Natural killer cell (primary cell): ENCODE measurements at regions not wholly inside any gene's neighbourhood (a gene's known extent, or its start where the extent isn't known, plus 50 kb on each side); places are given as distances from the start of the nearest gene placed in this dataset.

Experiments used
- ATAC-seq, 3 donors: fragments of 150-1000 bp in 2 of 3; fragments of 200-7000 bp in 1 of 3; cut with Tn5 transposase; 1 replicate in 1 of 3; 2 replicates in 2 of 3; pipeline ENCODE4 v1.10.0; 2021; ENCODE audit warnings: mild to moderate bottlenecking in 2 of 3, moderate library complexity in 2 of 3
- DNase-seq, 2 donors: peaks; one replicate each; pipeline versions ENCODE4 v3.0.0 to v3.0.0-alpha.2; 2013 to 2021; ENCODE audit warnings: mixed read lengths in 1 of 2
- H3K27ac ChIP-seq: one replicate; pipeline ENCODE4 v1.5.1; 2013; ENCODE audit warnings: mild to moderate bottlenecking, low read length
- H3K27me3 ChIP-seq: one replicate; pipeline ENCODE4 v1.6.1; 2013; ENCODE audit warnings: low read length; ENCODE audit not compliant: control insufficient read depth, insufficient read depth
- H3K36me3 ChIP-seq: one replicate; pipeline ENCODE4 v1.6.1; 2013; ENCODE audit warnings: low read length; ENCODE audit not compliant: control insufficient read depth, insufficient read depth
- H3K4me1 ChIP-seq: one replicate; pipeline ENCODE4 v1.6.1; 2013; ENCODE audit warnings: low read length; ENCODE audit not compliant: control insufficient read depth, insufficient read depth
- H3K4me3 ChIP-seq: one replicate; pipeline ENCODE4 v1.5.1; 2013; ENCODE audit warnings: low read length
- H3K9me3 ChIP-seq: one replicate; pipeline ENCODE4 v1.6.1; 2013; ENCODE audit warnings: low read length; ENCODE audit not compliant: control insufficient read depth, insufficient read depth
- H3K27ac Mint-ChIP-seq, 2 donors: one replicate each; pipeline ENCODE4 v1.8.0; 2022; ENCODE audit warnings: mild to moderate bottlenecking in 2 of 2, mixed read lengths in 2 of 2, moderate library complexity in 1 of 2
- H3K27me3 Mint-ChIP-seq, 2 donors: one replicate each; pipeline ENCODE4 v1.8.0; 2022; ENCODE audit warnings: low read depth in 2 of 2, mixed read lengths in 2 of 2
- H3K36me3 Mint-ChIP-seq: one replicate; pipeline ENCODE4 v1.8.0; 2022; ENCODE audit warnings: mixed read lengths
- H3K4me1 Mint-ChIP-seq, 2 donors: one replicate each; pipeline ENCODE4 v1.8.0; 2022; ENCODE audit warnings: mixed read lengths in 2 of 2
- H3K4me3 Mint-ChIP-seq: one replicate; pipeline ENCODE4 v1.8.0; 2022; ENCODE audit warnings: mild to moderate bottlenecking, moderate library complexity, mixed read lengths
- H3K9me3 Mint-ChIP-seq, 2 donors: one replicate each; pipeline ENCODE4 v1.8.0; 2022; ENCODE audit warnings: mixed read lengths in 2 of 2
- WGBS: methylation state at CpG from one replicate; pipeline ENCODE4 v1.1.7; 2013; ENCODE audit warnings: missing lambda C conversion rate; ENCODE audit not compliant: insufficient coverage; 5-methylcytosine and 5-hydroxymethylcytosine counted together
- intact Hi-C: fragments of 100-400 bp; cut with micrococcal nuclease; formaldehyde crosslinking; loops from one replicate; pipeline ENCODE4 v1.14.2; 2022
- TF ChIP-seq, protein P1 (sequence below): fragments of 200-600 bp; IDR thresholded peaks from one replicate; pipeline ENCODE4 v1.8.0; 2022; ENCODE audit warnings: antibody characterized with exemption

DNA sequence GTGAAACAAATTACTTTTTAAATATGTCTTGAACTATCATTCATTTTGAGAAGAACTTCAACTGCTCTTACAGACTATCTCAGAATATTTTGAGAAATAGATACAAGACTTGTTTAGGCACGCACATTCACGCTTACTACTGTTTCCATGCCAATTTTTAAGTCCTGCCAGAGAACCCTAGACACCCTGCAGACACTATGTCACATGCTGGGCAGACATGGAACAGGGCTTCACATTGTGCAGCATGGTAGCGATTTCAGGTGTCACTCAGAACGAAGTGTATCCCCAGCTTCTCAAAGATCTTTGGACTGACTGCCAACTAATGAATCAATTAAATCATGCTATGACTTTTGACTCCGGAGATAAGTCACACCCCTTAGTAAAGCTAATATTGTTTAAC, 128.7 kb upstream of the SLC27A6 start:
- WGBS: 81% methylated on average over 4 of the region's 5 CpGs
- Mint-ChIP-seq H3K4me1 (no peaks in the 10 kb centered on the region), H3K4me3 (no peak overlapping the region), H3K27me3 (no peaks in the 10 kb centered on the region), H3K9me3 (peaks cover 4 to 5% of the 10 kb centered on the region in 2 donors), H3K36me3 (no peaks in the 10 kb centered on the region), H3K27ac (no peak overlapping the region)
- ATAC-seq (no peak), DNase-seq (no peak)
- no peak overlapping the region for H3K27ac ChIP-seq
- H3K36me3 ChIP-seq: no peaks in the 10 kb centered on the region
- TF ChIP-seq, protein P1, sequence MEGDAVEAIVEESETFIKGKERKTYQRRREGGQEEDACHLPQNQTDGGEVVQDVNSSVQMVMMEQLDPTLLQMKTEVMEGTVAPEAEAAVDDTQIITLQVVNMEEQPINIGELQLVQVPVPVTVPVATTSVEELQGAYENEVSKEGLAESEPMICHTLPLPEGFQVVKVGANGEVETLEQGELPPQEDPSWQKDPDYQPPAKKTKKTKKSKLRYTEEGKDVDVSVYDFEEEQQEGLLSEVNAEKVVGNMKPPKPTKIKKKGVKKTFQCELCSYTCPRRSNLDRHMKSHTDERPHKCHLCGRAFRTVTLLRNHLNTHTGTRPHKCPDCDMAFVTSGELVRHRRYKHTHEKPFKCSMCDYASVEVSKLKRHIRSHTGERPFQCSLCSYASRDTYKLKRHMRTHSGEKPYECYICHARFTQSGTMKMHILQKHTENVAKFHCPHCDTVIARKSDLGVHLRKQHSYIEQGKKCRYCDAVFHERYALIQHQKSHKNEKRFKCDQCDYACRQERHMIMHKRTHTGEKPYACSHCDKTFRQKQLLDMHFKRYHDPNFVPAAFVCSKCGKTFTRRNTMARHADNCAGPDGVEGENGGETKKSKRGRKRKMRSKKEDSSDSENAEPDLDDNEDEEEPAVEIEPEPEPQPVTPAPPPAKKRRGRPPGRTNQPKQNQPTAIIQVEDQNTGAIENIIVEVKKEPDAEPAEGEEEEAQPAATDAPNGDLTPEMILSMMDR: no peak
- no peaks in the 10 kb centered on the region for H3K27me3 ChIP-seq
- no peak overlapping the region for H3K4me3 ChIP-seq
- intact Hi-C loops: no loop called here
- H3K9me3 ChIP-seq: no peaks in the 10 kb centered on the region
- no peaks in the 10 kb centered on the region for H3K4me1 ChIP-seq

DNA sequence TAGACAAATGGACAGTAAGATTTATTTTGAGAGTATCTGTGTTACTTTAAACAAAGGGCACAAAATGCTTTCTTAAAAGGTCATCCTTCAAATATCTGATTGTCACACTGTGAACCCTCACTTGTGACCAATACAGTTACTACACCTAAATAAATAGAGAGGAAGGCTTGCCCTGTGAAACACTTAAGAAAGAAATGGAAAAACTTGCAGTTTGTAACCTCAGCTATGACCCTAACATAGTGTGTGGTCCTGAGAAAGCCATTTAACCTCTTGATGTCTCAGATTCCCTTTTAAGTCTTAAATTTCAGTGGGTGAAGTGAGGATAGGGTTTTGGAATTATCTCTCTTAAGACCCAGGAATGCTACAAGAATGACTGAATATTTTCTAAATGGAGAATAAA, 126.7 kb upstream of the SLC27A6 start:
- no peaks in the 10 kb centered on the region for H3K9me3 ChIP-seq
- no peaks in the 10 kb centered on the region for H3K27me3 ChIP-seq
- intact Hi-C loops: no loop called here
- no peaks in the 10 kb centered on the region for H3K36me3 Mint-ChIP-seq
- no peaks in the 10 kb centered on the region for H3K36me3 ChIP-seq
- no peak overlapping the region for H3K4me3 Mint-ChIP-seq
- H3K4me1 Mint-ChIP-seq: no peaks in the 10 kb centered on the region
- ATAC-seq (no peak), DNase-seq (no peak)
- H3K9me3 Mint-ChIP-seq: peaks cover 6 to 8% of the 10 kb centered on the region in 2 donors
- H3K27ac ChIP-seq: no peak overlapping the region
- no peak overlapping the region for H3K4me3 ChIP-seq
- no peak overlapping the region for H3K27ac Mint-ChIP-seq
- H3K4me1 ChIP-seq: no peaks in the 10 kb centered on the region
- no peaks in the 10 kb centered on the region for H3K27me3 Mint-ChIP-seq
- TF ChIP-seq, protein P1: no peak

DNA sequence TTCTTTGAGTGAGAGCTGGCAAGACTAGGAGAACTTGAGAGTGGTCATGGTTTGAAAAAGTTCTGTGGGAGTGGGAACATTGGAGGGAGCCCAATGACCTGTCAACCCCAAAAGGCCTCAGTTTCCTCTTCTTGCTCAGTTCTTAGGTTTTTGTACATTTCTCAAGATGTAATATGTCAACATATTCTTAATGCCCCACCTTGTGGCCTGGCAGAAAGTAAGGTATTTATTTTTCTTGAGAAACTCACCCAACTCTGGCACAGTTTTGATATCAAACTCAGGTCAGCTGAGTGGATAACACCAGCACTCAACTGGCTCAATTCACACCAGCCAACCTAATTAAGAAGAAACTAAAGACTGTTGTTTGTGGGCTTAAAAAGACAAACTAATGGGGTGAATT, 123.0 kb upstream of the SLC27A6 start:
- Mint-ChIP-seq H3K27ac (no peak overlapping the region), H3K4me3 (no peak overlapping the region), H3K27me3 (no peaks in the 10 kb centered on the region), H3K4me1 (no peaks in the 10 kb centered on the region), H3K9me3 (peaks cover 4 to 5% of the 10 kb centered on the region in 2 donors), H3K36me3 (no peaks in the 10 kb centered on the region)
- no peaks in the 10 kb centered on the region for H3K9me3 ChIP-seq
- ATAC-seq: no peak
- intact Hi-C loops: no loop called here
- H3K27ac ChIP-seq: no peak overlapping the region
- TF ChIP-seq, protein P1: no peak
- no peak overlapping the region for H3K4me3 ChIP-seq
- H3K36me3 ChIP-seq: no peaks in the 10 kb centered on the region
- DNase-seq: no peak
- H3K4me1 ChIP-seq: no peaks in the 10 kb centered on the region
- no peaks in the 10 kb centered on the region for H3K27me3 ChIP-seq

DNA sequence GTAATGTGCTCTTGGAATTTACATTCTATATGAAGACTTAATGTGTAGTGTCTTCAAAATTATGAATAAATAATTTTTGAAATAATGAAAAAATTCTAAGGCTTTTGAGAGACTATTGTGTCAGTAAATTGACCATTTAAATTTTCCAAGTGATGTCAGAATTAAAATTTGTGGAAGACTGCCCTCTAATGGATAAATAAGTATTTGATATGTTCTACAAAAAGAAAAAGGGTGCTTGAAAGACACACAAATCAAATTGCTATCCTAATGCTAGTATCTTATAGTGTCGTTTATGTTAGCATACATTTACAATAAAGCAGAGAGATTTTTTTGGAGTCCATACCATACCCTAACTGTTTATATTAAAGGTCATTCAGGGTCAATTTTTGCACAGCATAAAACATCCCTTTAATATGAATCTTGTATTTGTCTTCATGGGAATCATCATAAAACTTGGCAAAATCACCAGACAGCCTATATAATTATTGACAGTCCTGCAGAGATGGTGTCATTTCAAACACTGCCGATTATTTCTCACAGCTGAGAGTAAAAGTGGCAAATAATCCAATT, 120.8 kb upstream of the SLC27A6 start:
- peaks cover 11 to 19% of the 10 kb centered on the region in 2 donors for H3K9me3 Mint-ChIP-seq
- peaks cover 5% of the 10 kb centered on the region for H3K36me3 Mint-ChIP-seq
- ATAC-seq (no peak), DNase-seq (no peak)
- H3K4me1 Mint-ChIP-seq: no peaks in the 10 kb centered on the region
- no peak overlapping the region for H3K4me3 Mint-ChIP-seq
- TF ChIP-seq, protein P1: no peak
- intact Hi-C loops: no loop called here
- no peaks in the 10 kb centered on the region for H3K4me1 ChIP-seq
- H3K27me3 Mint-ChIP-seq: no peaks in the 10 kb centered on the region
- H3K9me3 ChIP-seq: no peaks in the 10 kb centered on the region
- no peak overlapping the region for H3K27ac ChIP-seq
- H3K27ac Mint-ChIP-seq: no peak overlapping the region
- 80% methylated on average over 1 of the region's 2 CpGs for WGBS
- no peaks in the 10 kb centered on the region for H3K27me3 ChIP-seq
- no peak overlapping the region for H3K4me3 ChIP-seq
- no peaks in the 10 kb centered on the region for H3K36me3 ChIP-seq
